Panc1 (cell line): ENCODE measurements at regions not wholly inside any gene's neighbourhood (a gene's known extent, or its start where the extent isn't known, plus 50 kb on each side); places are given as distances from the start of the nearest gene placed in this dataset.

Experiments used
- ATAC-seq: fragments of 200-7000 bp; cut with Tn5 transposase; 2 replicates; pipeline ENCODE4 v1.9.1; 2020; ENCODE audit warnings: mild to moderate bottlenecking, moderate library complexity
- BruUV-seq: library from RNA; stranded (reverse); fragments of 400-500 nt; replicated peaks from 2 replicates; lab custom pipeline; 2021; lab: Mats Ljungman, UMichigan
- CTCF ChIA-PET: fragments of 300-600 bp; sonication (Branson Sonifier 250); formaldehyde crosslinking; loops from one replicate; lab custom pipeline; 2022; ENCODE audit warnings: antibody characterized with exemption; lab: Charles Lee
- POLR2A ChIA-PET: fragments of 300-600 bp; sonication (Branson Sonifier 250); formaldehyde crosslinking; loops from one replicate; lab custom pipeline; 2022; ENCODE audit warnings: antibody characterized with exemption; lab: Charles Lee
- DNase-seq: peaks from one replicate; pipeline ENCODE4 v3.0.0-alpha.2; 2010; ENCODE audit warnings: low read depth, low spot score
- H3K27ac ChIP-seq: 2 replicates; pipeline ENCODE4 v1.5.1; 2011; ENCODE audit warnings: mild to moderate bottlenecking, low read length, inconsistent platforms
- H3K27me3 ChIP-seq: fragments of 200-500 bp; sonication (Bioruptor generic); 2 replicates; pipeline ENCODE4 v1.6.0; 2014; ENCODE audit warnings: low read length, inconsistent platforms; ENCODE audit not compliant: control insufficient read depth, insufficient read depth
- H3K36me3 ChIP-seq: fragments of 200-500 bp; sonication (Bioruptor generic); 2 replicates; pipeline ENCODE4 v1.5.1; 2014; ENCODE audit warnings: inconsistent platforms, mild to moderate bottlenecking, low read length, moderate library complexity; ENCODE audit not compliant: control insufficient read depth, insufficient read depth
- H3K4me1 ChIP-seq: 2 replicates; pipeline ENCODE4 v1.5.1; 2011; ENCODE audit warnings: inconsistent platforms, mild to moderate bottlenecking, low read length, moderate library complexity; ENCODE audit not compliant: control insufficient read depth, insufficient read depth
- H3K4me3 ChIP-seq, 2 experiments: 2 replicates each; pipeline ENCODE4 v1.5.1; 2011 to 2012; ENCODE audit warnings: low read depth in 2 of 2, low read length in 2 of 2, mild to moderate bottlenecking in 2 of 2, inconsistent platforms in 1 of 2, moderate library complexity in 1 of 2
- H3K9me3 ChIP-seq: fragments of 200-500 bp; sonication (Bioruptor generic); 2 replicates; pipeline ENCODE4 v1.5.1; 2014; ENCODE audit warnings: low read depth, mild to moderate bottlenecking, inconsistent platforms, low read length, moderate library complexity; ENCODE audit not compliant: control insufficient read depth, insufficient read depth
- CTCF ChIP-seq: fragments of 450-650 bp; IDR thresholded peaks from 2 replicates; pipeline ENCODE4 v1.5.1; 2017; ENCODE audit warnings: mild to moderate bottlenecking
- POLR2AphosphoS5 ChIP-seq: IDR thresholded peaks from 2 replicates; pipeline ENCODE4 v1.6.1; 2012; ENCODE audit warnings: mild to moderate bottlenecking, low read depth, low read length, moderate library complexity
- REST ChIP-seq, 2 experiments: IDR thresholded peaks; 2 replicates each; pipeline ENCODE4 v1.6.1; 2011 to 2012; ENCODE audit warnings: low read depth in 2 of 2, control low read depth in 1 of 2, low read length in 1 of 2, mild to moderate bottlenecking in 1 of 2, moderate library complexity in 1 of 2; ENCODE audit not compliant: insufficient read depth in 1 of 2
- SIN3A ChIP-seq: IDR thresholded peaks from 2 replicates; pipeline ENCODE4 v1.6.1; 2012; ENCODE audit warnings: low read depth, mild to moderate bottlenecking, low read length, moderate library complexity, borderline replicate concordance; ENCODE audit not compliant: insufficient read depth
- TCF7L2 ChIP-seq: IDR thresholded peaks from 2 replicates; pipeline ENCODE4 v1.6.1; 2011; ENCODE audit warnings: mild to moderate bottlenecking, low read depth, low read length, inconsistent platforms
- in situ Hi-C: cut with HindIII; loops from 2 replicates; pipeline ENCODE4 v1.10.0; 2016; ENCODE audit warnings: low sequenced_read_pairs, low pct_unique_long_range_greater_than_20kb
- intact Hi-C: fragments of 100-400 bp; cut with micrococcal nuclease; formaldehyde crosslinking; loops from one replicate; pipeline ENCODE4 v1.10.0; 2022; ENCODE audit not compliant: unreplicated experiment

GRCh38 chr13:70529652-70530051 is 421.4 kb upstream of the KLHL1 start:
- no peak for DNase-seq
- ATAC-seq: no peak
- BruUV-seq: no TSS peak
- ChIA-PET POLR2A (no interaction called here), CTCF (no interaction called here)
- Histone ChIP-seq H3K36me3 (no peaks in the 10 kb centered on the region), H3K9me3 (no peaks in the 10 kb centered on the region), H3K4me3 (no peak overlapping the region), H3K27ac (no peak overlapping the region), H3K27me3 (no peaks in the 10 kb centered on the region), H3K4me1 (no peaks in the 10 kb centered on the region)
- intact Hi-C loops (no loop called here), in situ Hi-C loops (no loop called here)
- TF ChIP-seq POLR2AphosphoS5 (no peak), SIN3A (no peak), REST (IDR thresholded peaks at IDR 0.05; ENCODE audit: insufficient read depth in 1 of 2, low read depth in 2 of 2, low read length in 1 of 2) (no peak)

- Histone ChIP-seq H3K9me3 (no peaks in the 10 kb centered on the region), H3K27ac (no peak overlapping the region), H3K36me3 (no peaks in the 10 kb centered on the region), H3K4me3 (no peak overlapping the region), H3K27me3 (no peaks in the 10 kb centered on the region), H3K4me1 (no peaks in the 10 kb centered on the region)
- TF ChIP-seq REST (IDR thresholded peaks at IDR 0.05; ENCODE audit: insufficient read depth in 1 of 2, low read depth in 2 of 2, low read length in 1 of 2) (no peak), TCF7L2 (no peak), SIN3A (no peak), CTCF (no peak), POLR2AphosphoS5 (no peak)
- ATAC-seq (no peak), DNase-seq (no peak)
- in situ Hi-C loops: no loop called here
- intact Hi-C loops: no loop called here
- POLR2A ChIA-PET: no interaction called here
- BruUV-seq: no TSS peak
- CTCF ChIA-PET: no interaction called here
Measured at GRCh38 chr13:70527599-70527998, 419.3 kb upstream of the KLHL1 start.
